ENCODE measurements at regions not wholly inside any gene's neighbourhood (a gene's known extent, or its start where the extent isn't known, plus 50 kb on each side); places are given as distances from the start of the nearest gene placed in this dataset.

DNA sequence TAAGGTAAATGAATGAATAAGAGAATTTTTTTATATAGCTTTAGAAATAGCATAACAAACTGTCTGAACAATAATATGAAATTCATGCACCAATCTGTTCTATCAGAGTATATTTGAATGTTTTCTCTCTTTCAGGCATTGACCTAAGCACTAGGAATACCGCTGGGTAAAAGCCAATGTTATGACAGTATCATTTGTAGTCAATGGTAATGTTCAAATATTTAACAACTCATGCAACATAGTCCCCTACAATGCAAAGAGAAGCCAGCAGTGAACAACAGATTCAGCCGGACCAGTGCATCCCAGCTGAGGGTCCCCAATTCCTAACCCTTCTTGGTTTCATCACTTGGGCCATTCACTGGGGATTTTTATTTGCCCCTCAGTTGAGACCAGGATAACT is 52.6 kb upstream of the MYCBP2 start:
- no peak for DNase-seq (ENCODE audit: low spot score)

- no peak for DNase-seq (ENCODE audit: low spot score)
These were observed 51.8 kb upstream of the MYCBP2 start for GRCh38 chr13:77378662-77379061.

GRCh38 chr13:77377016-77377415 is 50.1 kb upstream of the MYCBP2 start:
- DNase-seq (ENCODE audit: low spot score) = no peak

Data from NAMALWA (cell line).